ENCODE measurements at regions not wholly inside any gene's neighbourhood (a gene's known extent, or its start where the extent isn't known, plus 50 kb on each side); places are given as distances from the start of the nearest gene placed in this dataset.
"Not testable (repeated sequence)": the region's sequence is repeated elsewhere in the genome, so short reads cannot be mapped to it uniquely, and the experiment has no call there.

- DNase-seq = not testable (repeated sequence)
Observed at GRCh38 chrX:140633105-140633504, 76.5 kb upstream of the LINC00632 start.

GRCh38 chrX:140608111-140608510 is 101.4 kb upstream of the LINC00632 start:
- DNase-seq = no peak

GRCh38 chrX:140602140-140602539 is 97.3 kb upstream of the SOX3 start:
- DNase-seq = no peak

- DNase-seq = no peak
Observed at GRCh38 chrX:140599851-140600250, 95.0 kb upstream of the SOX3 start.

GRCh38 chrX:140589657-140590056 is 84.8 kb upstream of the SOX3 start:
- DNase-seq = no peak

- DNase-seq = no peak
Observed at GRCh38 chrX:140586951-140587350, 82.1 kb upstream of the SOX3 start.

- no peak for DNase-seq
Observed at GRCh38 chrX:140580478-140580877, 75.6 kb upstream of the SOX3 start.

- DNase-seq = peak; percentile 68
Observed at GRCh38 chrX:140572724-140573123, 67.9 kb upstream of the SOX3 start.

GRCh38 chrX:140563893-140564292 is 59.0 kb upstream of the SOX3 start:
- DNase-seq = no peak
